Activated CD4-positive, alpha-beta T cell treated with anti-CD3 and anti-CD28 coated beads, Interleukin-2, Interleukin-6, amounts not matched to agents 100 ng/mL and 50 ng/mL, durations not matched to agents 16 hours and 8 hours (primary cell): ENCODE measurements at regions not wholly inside any gene's neighbourhood (a gene's known extent, or its start where the extent isn't known, plus 50 kb on each side); places are given as distances from the start of the nearest gene placed in this dataset.

ENCODE experiments used
- DNase-seq: peaks from one replicate; pipeline ENCODE4 v3.0.0-alpha.2; 2020

DNA sequence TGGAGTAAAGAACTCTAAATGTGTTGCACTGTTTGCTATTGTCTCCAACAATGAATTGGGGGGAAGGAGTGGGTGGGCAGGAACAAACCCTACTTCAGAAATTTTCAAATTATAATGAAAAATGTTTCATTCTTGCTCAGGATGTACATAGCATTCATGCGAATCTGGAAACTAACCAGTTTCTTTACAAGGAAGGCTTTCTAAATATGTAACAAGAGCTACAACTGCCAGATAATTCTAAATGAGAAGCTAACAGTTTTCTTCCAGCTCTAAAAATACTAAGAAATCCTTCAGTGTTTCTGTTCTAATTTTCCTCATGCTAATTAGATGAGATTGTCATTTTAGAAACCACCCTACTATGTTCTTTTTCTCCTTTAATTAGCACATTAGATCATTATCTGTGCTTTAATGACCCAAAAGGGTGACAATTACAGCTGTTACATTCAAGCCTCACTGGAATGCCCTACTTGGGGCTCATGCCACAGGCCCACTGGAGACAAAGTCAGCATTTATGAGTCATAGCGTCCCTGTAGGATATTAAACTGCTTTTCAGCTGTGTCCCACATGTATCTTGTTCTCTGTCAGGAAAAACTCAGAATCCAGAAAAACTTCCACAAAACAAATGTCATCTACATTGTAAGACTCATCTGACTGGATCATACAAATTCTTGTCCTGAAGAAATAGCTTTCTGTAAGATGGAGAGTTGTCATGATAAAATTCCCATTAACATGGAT lies 804.6 kb upstream of the CXADR start:
- DNase-seq, result no peak

DNA sequence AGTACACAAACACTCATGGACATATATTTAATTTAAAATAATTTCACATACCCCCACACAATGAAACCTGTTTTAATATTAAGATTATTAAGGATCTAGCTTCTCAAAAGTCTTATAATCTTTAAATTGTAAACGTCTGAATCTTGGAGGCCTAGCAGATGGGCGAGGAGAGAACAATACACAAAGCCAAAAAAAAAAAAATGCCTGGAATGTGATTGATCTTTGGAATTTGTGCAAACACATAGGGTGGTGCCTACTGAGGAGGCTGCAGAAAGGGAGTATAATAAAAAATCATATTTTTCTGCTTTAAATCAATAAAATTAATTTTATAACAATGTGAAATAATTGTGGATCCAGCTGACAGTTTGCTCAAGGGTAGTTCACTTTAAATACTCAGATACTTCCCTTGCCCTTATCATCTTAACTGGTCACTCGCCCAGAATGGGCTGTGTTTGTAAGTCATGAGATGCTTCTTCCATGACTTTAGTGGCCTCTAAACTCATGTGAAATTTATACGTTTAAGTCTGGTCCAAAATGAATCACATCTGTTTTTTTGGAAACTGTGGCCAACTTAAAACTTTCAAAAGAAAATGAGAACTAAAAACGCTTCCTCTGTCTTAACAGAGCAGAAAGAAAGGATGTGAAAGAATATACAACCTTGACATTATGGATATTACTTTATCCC lies 802.8 kb upstream of the CXADR start:
- no peak for DNase-seq

DNA sequence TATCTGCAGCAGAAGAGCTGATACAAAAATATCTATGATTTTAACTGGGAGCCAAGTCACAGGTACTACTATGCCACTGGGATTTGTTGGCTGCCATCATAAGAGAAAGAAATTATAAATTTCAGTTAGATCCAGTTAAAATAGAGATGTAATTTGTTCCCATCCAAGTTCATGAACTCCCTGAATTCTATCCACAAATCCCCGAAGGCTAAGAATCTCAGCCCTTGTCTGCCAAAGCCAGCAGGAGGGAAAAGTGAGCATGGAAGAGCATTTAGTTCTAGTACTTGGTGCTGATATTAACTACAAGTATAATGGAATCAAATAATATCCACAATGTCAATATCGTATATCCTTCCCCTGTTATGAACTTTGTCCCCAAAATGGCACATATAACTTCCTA lies 801.1 kb upstream of the CXADR start:
- no peak for DNase-seq

DNA sequence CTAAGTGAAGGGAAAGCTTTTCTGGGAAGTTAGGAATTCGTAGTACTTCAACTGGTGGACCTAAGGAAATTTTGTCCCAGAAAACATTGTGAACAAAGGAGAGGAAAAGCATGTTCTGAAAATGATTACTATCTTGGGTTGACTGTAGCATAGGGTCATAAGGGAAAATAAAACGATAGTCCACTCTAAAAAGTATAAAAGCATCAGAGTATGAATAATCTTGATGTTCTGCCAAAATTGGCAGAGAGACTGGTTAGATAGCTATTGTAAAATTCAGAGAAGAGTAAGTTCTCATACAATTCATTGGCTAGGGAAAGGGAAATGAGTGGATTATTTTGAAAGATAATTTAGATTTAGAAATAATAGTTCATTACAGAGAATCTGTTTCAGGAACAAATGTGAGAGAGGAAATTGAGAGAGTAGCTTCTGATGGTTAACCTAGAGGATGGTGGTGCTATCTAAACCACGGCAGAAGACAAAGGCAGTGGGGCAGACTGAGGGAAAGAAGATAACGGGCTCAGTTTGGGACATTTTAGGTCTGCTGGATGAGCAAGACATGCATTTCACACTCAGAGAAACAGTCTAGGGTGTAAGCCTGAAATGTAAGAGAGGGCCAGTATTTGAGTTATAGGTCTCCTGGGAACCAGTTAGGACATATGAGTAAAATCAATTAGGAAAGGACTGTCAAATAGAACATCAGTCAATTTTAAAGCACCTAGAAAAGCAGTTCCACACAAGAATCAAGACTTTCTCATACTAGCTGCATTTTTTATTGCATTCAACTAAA lies 799.3 kb upstream of the CXADR start:
- no peak for DNase-seq

DNA sequence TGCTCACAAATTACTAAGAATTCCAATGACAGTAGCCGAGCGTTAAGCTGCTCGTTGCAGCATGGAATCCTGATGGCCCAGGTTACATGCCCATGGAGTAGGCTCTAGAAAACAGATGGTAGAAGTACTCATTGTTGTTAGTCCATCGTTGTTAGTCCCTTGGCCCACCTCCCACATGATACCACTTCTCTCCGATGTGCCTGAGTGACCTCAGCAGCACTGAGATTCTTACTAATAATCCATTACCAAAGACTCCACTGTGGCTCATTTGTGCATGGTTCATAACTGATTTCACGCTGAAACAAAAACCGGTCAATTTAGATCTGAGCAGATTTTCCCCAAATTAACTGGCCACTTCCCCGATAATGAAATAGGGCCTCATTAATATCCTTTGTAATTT lies 772.3 kb upstream of the CXADR start:
- DNase-seq, result no peak

DNA sequence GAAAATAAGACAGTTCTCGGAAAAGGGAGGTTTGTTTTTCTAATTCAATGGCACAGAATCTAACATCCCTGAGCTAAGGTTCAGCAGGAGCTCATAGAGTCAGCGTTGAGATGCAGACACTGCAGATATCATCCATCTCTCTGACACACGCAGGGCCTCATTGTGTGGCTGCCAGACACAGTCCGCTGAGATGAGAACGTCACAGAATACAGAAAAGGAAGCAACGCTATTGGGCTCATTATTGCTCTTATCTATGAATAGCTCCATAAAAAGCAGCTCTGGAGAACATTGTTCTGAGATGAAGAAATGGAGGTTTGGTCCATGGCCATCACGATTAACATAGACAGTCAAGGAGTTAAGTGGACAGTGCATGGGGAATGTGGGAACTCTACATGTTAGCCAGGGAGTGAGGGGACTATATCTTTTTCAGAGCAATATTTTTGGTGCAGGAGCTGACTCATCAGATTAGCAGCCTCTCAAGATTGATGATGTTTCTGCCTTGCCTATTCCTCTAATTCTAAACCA lies 771.6 kb upstream of the CXADR start:
- DNase-seq, result no peak

DNA sequence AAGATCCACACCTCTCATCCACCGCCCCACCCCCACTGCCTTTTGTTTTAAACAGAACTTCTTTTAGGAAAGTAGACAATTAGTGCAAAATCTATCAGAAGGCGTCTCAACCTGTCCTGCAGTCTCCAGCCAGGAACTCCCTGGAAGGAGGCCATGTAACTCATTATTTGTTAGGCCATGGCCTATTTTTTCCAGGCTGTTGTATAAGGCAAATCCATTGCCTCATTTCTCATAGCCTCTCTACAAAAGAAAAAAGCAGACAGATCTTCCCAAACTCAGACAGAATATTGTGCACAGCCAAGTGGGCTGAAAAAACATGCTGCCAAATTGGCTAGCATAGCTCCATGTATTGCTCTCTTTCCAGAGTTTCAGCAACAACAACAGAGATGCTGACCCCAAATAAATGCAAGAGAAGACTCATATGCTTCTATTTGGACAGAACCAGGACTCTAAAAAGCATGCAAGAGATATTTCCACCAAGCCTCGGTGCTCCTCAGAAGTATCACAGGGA lies 770.7 kb upstream of the CXADR start:
- no peak for DNase-seq

DNA sequence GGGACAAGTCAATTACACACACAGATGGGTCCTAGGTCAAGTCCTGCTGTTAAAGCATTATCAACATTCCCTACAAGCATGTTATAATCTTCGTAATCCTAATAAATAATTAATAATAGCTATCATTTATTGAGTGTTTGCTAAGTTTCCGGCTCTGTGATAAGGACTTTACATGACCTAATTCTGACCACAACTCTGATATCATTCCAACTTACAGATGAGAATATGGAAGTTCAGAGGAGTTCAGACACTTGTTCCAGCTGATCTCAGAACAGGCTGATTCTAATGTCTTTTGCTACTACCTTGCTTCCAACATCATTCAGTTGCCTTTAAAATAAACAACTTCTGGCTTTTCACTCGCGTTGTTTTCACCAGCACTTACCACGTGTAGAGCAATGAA lies 770.1 kb upstream of the CXADR start:
- DNase-seq, result no peak

DNA sequence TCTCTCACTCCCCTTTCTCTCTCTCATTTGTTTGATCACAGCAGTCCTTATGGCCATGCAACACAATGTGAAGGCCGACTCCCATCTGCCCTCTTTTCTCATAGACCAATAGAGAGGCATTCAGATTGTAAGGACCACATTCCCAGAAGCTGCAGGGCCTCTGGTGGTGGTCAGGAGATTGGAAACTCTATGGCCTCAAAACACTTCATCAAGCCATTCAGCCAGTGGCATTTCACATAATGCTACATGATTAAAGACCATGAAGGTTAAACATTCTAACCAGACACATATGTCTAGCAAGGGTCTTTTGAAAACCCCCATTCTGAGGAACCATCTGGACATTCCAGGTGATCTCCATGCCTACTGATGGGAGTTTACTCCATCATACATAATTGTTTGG lies 769.5 kb upstream of the CXADR start:
- no peak for DNase-seq

DNA sequence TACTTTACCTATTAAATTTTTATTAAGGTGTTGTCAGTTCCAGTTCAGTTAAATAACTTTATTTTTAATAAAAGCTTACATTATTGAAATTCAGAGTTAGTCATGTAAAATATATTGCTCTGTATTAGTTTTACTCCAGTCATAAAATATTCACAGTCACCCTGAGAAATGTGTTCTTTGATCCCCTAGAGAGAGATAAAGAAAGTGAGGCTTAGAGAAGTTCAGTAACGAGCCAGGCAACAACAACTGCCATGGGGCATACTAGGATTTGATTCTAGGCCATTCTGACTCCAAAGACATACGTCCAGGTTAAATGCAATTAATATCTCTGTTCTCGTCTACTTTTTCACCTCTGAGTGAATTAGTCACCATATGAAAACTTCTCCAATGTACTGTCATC lies 761.9 kb upstream of the CXADR start:
- DNase-seq, result no peak

DNA sequence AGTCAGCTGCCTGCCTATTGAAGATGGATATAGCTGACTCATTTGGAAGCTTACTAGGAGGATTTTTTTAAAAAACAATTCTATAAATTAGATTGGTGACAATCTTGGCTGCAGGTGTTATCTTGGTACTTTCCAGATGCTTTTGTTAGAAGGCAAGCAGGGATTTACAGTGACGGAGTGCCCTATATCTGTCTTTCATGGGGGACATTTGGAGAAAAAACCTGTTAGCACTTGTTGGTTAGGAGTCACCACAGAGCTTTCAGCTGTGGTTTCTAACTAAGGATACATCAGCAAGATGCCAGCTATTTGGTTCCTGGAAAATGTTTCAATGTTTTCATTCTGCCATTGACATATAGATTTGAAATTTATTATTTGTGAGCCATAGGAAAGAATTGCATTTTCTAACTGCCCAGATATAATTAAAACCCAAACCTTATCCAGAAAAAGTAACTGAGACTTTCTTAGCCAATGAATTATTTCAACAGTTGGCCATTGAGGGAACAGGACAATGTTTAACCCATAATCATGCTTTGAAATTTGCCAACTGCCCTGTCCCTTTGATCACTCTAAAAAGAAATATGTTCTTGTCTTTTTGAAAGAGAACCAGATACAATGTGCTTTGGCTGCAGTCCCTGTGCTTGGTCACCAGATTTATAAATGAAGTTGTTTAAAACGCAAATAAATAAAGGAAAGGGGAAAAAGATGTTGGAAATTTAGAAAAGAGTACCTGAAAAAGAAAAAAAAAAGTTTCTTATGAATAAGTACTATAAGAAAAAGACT lies 761.0 kb upstream of the CXADR start:
- no peak for DNase-seq

DNA sequence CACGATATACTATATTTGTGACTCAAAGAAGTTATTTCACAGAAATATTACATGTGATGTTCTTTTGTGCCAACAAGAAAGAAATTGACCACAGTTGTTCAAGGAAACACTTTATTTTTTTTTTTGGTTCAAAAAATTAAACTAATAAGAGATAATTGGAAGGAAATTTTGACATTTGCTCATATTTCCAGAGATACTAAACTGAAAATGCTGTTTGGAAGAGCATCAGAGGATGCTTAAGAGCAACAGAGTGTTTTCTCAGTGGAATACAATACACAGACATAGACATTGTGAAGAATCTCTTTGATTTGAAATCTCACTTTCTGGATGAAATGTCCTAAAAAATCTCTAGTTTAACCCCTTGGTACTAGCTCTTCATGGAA lies 760.4 kb upstream of the CXADR start:
- no peak for DNase-seq

DNA sequence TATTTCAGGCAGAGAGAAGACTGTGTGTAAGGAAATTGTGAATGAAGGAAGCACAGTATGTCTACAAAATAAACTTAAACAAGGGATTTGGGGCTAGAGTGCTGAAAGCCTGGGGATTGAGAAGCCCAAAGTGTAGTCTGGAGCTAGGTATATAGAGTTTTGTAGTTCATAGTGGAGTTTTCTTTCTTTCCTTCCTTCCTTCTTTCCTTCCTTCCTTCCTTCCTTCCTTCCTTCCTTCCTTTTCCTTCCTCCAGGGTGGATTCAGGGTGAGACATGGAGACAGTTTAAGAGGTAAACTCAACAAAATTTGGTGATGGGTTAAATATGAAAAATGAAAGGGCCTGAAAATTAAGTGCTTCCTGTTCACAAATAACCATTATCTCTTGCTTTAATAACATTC lies 757.8 kb upstream of the CXADR start:
- no peak for DNase-seq

DNA sequence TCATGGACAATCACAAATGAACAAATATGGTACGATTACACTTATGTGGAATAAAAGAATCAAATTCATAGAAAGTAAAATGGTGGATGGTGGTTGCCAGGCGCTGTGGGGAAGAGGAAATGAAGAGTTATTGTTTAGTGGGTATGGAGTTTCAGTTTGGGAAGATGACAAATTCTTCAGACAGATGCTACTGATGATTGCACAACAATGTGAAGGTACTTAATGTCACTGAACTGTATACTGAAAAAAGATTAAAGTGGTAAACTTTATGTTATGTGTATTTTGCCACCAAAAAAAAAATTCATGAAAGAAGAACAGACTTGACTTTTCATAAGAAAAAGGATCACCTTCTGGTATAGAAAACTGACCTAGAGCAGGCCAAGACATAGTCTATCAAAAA lies 745.6 kb upstream of the CXADR start:
- no peak for DNase-seq

DNA sequence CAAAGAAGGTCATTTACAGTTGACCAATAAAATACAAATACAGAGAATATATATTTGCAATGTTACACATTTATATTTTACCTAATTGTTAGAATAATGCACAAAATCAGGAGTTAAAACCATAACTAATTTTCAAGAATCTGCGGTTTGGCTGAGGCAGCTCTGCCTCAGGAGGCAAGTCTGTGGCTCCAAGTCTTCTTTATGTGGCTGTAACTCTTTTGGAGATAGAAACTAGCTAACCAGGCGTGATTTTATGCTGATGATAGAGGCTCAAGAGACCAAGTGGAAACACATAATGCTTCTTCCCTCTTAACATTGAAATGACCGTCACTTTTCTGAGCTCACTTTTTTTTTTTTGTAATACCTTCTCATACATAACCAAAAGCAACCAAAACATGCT lies 744.7 kb upstream of the CXADR start:
- no peak for DNase-seq

DNA sequence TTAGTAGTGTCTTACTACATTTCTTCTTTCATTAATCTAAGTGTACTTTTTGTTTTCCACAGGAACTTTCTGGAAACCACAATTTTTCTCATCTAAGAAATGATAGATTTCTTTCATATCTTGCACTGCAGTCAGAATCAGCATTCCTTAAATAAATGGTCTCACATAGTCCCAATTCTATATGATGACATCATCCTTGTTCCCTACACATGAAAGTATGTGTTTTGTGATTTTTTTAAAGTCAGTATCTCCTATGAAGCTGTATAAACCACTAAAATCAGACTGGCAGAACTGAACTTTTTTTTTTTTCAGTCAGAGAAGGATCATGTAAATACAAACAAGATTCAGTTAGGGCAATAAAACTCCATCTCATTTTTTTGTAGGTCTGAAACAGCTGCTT lies 742.6 kb upstream of the CXADR start:
- no peak for DNase-seq

DNA sequence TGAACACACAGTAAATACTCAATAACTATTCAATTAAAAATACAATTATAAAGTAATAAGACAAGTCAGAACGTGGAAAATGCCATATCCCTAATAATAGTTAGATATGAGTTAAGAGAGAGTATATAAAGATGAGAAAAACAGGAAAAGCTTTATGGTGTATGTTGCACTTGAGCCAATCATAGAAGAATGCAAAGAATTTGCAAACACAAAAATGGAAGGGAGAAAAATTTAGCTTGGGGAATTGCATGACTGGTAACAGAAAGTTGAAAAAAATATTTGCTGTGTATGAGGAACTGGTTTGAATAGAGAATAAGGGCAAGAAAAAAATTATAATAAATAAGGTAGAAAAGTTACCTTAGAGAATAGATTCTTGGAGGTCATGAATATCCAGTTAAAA lies 739.6 kb upstream of the CXADR start:
- DNase-seq, result no peak

DNA sequence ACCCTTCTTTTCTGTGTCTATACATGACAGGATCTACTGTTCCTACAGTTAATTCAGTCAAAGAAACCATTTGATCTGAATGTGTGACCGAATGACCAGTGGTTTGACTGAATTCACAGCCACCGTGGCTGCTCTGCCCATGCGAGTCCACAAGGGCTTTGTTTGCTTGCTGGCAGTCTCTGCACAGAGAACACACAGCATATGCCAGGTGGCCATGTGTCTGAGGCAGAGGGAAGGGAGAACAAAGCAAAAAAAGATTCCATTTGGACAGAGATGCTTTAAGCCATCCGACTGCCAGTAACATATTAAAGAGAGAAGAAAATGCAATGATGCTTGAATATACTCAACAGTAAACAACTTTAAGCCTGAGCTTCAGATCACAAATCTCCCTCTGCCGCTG lies 737.8 kb upstream of the CXADR start:
- DNase-seq, result no peak

DNA sequence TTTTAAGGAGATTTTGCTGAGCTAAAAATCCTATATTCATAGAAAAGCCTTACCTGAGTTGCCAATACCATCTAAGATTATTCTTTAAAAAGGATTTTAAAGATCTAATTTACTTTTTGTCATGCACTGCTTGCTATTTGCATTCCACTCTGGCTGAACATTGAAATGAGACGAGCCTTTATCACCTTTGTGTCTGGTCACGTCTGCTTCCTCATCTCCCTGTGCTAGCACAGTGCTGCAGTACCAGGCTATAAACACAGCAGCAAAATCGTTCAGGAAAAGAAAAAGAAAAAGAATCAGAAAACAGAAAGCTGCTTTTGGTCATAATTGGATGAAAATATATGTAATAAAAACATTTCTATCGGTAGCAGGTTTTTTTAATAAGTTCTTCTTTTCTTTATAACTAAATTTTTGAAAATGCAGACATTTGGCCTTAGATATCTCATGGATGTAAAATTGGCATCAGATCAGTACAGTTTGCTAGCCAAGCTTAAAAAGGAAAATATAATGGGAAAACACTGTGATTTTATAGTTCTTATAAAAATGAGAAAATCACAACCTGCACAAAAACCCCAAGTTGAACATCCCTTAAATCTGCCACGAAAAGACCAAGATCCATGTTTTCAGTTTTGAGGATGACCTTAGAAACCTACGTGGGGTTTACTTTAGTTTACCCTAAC lies 735.7 kb upstream of the CXADR start:
- no peak for DNase-seq

DNA sequence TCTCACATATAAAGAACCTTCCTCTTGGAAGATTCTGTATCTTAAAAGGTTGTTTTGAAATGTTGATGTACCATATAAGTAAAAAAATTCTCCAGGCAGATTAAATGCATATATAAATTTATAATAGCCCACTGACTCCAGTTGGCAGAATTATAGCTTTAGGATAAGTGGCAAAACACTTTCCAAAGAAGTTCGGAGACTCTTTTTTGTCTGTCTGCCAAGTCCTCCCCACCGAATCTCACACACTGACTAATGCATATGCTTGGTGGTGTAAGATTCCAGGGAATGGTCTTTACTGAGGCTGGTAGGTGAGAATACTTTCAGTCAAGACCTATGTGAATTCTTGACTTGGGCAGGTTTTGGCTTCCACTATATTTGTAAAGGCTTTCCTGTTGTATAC lies 724.3 kb upstream of the CXADR start:
- DNase-seq, result no peak

DNA sequence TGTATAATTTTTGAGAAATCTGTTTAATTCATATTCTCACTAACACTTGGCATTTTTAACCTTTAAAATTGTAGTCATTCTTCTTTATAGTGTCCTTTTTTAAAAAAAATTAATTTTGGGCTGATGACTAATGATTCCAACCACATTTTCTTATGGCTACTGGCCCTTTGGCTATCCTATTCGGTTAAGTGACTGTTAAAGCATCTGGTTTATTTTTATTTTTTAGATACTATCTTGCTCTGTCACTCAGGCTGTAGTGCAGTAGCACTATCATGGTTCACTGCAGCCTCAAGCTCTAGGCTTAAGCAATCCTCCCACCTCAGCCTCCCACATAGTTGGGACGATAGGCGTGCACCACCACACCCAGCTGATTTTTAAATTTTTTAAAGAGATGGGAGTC lies 723.2 kb upstream of the CXADR start:
- DNase-seq, result no peak

DNA sequence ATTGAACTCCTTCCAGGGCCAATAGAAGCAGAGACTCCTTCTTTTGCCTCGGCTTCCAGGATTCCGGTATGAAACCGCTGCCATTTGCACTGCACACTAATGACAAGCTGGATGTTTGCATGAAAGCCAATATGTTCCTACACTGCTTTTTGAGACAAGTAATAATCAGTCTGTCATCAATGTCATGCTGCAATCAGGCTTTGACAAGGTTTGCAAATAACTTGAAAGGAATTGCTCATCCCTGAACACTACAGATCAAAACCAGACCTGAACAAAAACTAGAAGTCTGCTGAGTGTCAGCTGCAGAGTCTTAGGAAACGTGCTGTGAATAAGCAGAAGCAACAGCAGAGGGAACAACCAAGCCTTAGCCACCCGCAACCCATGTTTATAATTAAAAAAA lies 720.7 kb upstream of the CXADR start:
- no peak for DNase-seq
